ENCODE measurements at regions not wholly inside any gene's neighbourhood (a gene's known extent, or its start where the extent isn't known, plus 50 kb on each side); places are given as distances from the start of the nearest gene placed in this dataset.

DNA sequence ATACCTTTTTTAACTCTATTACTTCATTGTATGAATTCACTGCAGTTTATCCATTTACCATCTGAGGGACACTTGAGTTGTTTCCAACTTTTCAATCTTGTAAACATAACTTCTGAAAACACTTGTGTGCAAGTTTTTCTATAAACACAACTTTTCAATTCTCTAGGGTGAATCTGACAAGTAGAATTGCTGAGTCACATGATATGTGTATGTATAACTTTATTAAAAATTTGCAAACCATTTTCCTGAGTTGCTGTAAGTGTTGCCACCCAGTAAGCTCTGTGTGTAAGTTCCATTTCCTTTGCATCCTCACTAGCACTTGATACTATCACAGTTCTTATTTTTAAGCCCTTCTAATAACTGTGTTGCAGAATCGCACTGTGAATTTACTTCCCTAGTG is 1415.6 kb upstream of the ATXN8OS start:
- no peak for TF ChIP-seq POLR2A (IDR thresholded peaks at IDR 0.05)
- TF ChIP-seq CTCF (IDR thresholded peaks at IDR 0.05) = no peak
- no peak for TF ChIP-seq EP300 (IDR thresholded peaks at IDR 0.05)

All from upper lobe of left lung (tissue), 4 donors.